ENCODE measurements at regions not wholly inside any gene's neighbourhood (a gene's known extent, or its start where the extent isn't known, plus 50 kb on each side); places are given as distances from the start of the nearest gene placed in this dataset.

GRCh38 chr17:5812590-5812989 is 228.3 kb upstream of the NLRP1 start:
- Histone ChIP-seq H3K4me3 (replicated peaks; ENCODE audit: insufficient read depth, low read length) (no peak overlapping the region), H3K27ac (replicated peaks) (no peak overlapping the region), H3K27me3 (ENCODE audit: insufficient read depth, poor library complexity, severe bottlenecking) (no peaks in the 10 kb centered on the region)
- DNase-seq (ENCODE audit: low read depth in 1 of 2, low spot score in 1 of 2): no peak
- TF ChIP-seq REST (IDR thresholded peaks at IDR 0.05; ENCODE audit: insufficient replicate concordance, low read depth) (no peak), CTCF (IDR thresholded peaks at IDR 0.05; ENCODE audit: insufficient read depth, low read length) (no peak), POLR2AphosphoS5 (IDR thresholded peaks at IDR 0.05; ENCODE audit: low read depth) (no peak), GABPA (IDR thresholded peaks at IDR 0.05; ENCODE audit: low read depth) (no peak), SPI1 (IDR thresholded peaks at IDR 0.05; ENCODE audit: borderline replicate concordance, low read depth) (no peak)

- H3K27me3 ChIP-seq (ENCODE audit: insufficient read depth, poor library complexity, severe bottlenecking): no peaks in the 10 kb centered on the region
- TF ChIP-seq POLR2AphosphoS5 (IDR thresholded peaks at IDR 0.05; ENCODE audit: low read depth): no peak
- TF ChIP-seq GABPA (IDR thresholded peaks at IDR 0.05; ENCODE audit: low read depth): no peak
- no peak for TF ChIP-seq REST (IDR thresholded peaks at IDR 0.05; ENCODE audit: insufficient replicate concordance, low read depth)
- no peak for TF ChIP-seq CTCF (IDR thresholded peaks at IDR 0.05; ENCODE audit: insufficient read depth, low read length)
- no peak for TF ChIP-seq SPI1 (IDR thresholded peaks at IDR 0.05; ENCODE audit: borderline replicate concordance, low read depth)
- no peak overlapping the region for H3K27ac ChIP-seq (replicated peaks)
- no peak for DNase-seq (ENCODE audit: low read depth in 1 of 2, low spot score in 1 of 2)
- no peak overlapping the region for H3K4me3 ChIP-seq (replicated peaks; ENCODE audit: insufficient read depth, low read length)
These were observed 229.0 kb upstream of the NLRP1 start for GRCh38 chr17:5813357-5813756.

- H3K27ac ChIP-seq (replicated peaks): no peak overlapping the region
- H3K4me3 ChIP-seq (replicated peaks; ENCODE audit: insufficient read depth, low read length): no peak overlapping the region
- TF ChIP-seq POLR2AphosphoS5 (IDR thresholded peaks at IDR 0.05; ENCODE audit: low read depth) (no peak), GABPA (IDR thresholded peaks at IDR 0.05; ENCODE audit: low read depth) (no peak), REST (IDR thresholded peaks at IDR 0.05; ENCODE audit: insufficient replicate concordance, low read depth) (no peak), SPI1 (IDR thresholded peaks at IDR 0.05; ENCODE audit: borderline replicate concordance, low read depth) (no peak), CTCF (IDR thresholded peaks at IDR 0.05; ENCODE audit: insufficient read depth, low read length) (no peak)
- H3K27me3 ChIP-seq (ENCODE audit: insufficient read depth, poor library complexity, severe bottlenecking): no peaks in the 10 kb centered on the region
- DNase-seq (ENCODE audit: low read depth in 1 of 2, low spot score in 1 of 2): no peak
These were observed 231.1 kb upstream of the NLRP1 start for GRCh38 chr17:5815396-5815795.

Data from HL-60 (cell line).